Right lobe of liver (tissue), 6 donors: ENCODE measurements at regions not wholly inside any gene's neighbourhood (a gene's known extent, or its start where the extent isn't known, plus 50 kb on each side); places are given as distances from the start of the nearest gene placed in this dataset.

Source experiments
- ATAC-seq, 4 donors: fragments of 200-7000 bp; cut with Tn5 transposase; one replicate each; pipeline ENCODE4 v1.9.1; 2020; ENCODE audit warnings: mild to moderate bottlenecking in 4 of 4, moderate library complexity in 4 of 4
- DNase-seq, 3 donors: peaks; one replicate each; pipeline ENCODE4 v3.0.0-alpha.2; 2020
- H3K27ac ChIP-seq, 3 donors: fragments of 200-600 bp; one replicate each; pipeline ENCODE4 v1.8.0; 2022
- H3K27me3 ChIP-seq, 2 donors: fragments of 200-600 bp; one replicate each; pipeline ENCODE4 v1.8.0; 2022
- H3K36me3 ChIP-seq, 4 donors: fragments of 200-600 bp; sonication (generic) in 1 of 4; one replicate each; pipeline versions ENCODE4 v1.5.1 to v1.8.0; 2017 to 2022; ENCODE audit warnings: control low read depth in 1 of 4
- H3K4me1 ChIP-seq, 4 donors: fragments of 200-600 bp; sonication (generic) in 1 of 4; one replicate each; pipeline versions ENCODE4 v1.5.1 to v1.8.0; 2017 to 2022; ENCODE audit warnings: control low read depth in 1 of 4
- H3K4me3 ChIP-seq, 3 donors: fragments of 200-600 bp; one replicate each; pipeline ENCODE4 v1.8.0; 2022
- H3K9me3 ChIP-seq, 4 donors: fragments of 200-600 bp; sonication (generic) in 1 of 4; one replicate each; pipeline versions ENCODE4 v1.5.1 to v1.8.0; 2017 to 2022; ENCODE audit warnings: control low read depth in 1 of 4
- CTCF ChIP-seq, 4 donors: fragments of 200-600 bp in 3 of 4; fragments of 450-650 bp in 1 of 4; IDR thresholded peaks; one replicate each; pipeline versions ENCODE4 v1.5.1 to v1.8.0; 2016 to 2022; ENCODE audit warnings: antibody characterized with exemption in 4 of 4, mild to moderate bottlenecking in 2 of 4
- POLR2A ChIP-seq: fragments of 450-650 bp; IDR thresholded peaks from one replicate; pipeline ENCODE4 v1.6.1; 2017; ENCODE audit warnings: antibody characterized with exemption, mild to moderate bottlenecking
- WGBS: methylation state at CpG from one replicate; pipeline ENCODE4 v1.1.6; 2018; ENCODE audit warnings: low coverage, low lambda C conversion rate; ENCODE audit not compliant: insufficient coverage; ENCODE audit errors: missing lambda C conversion rate; 5-methylcytosine and 5-hydroxymethylcytosine counted together
- intact Hi-C, 2 donors: fragments of 100-400 bp; cut with DNase I; formaldehyde crosslinking; loops; one replicate each; pipeline versions ENCODE4 v1.11.2 to v1.14.1; 2022
- donor health status: DM: no; HTN: yes; CAD: no.
- donor health status: DM: no; HTN: no; CAD: no.
- donor health status: DM: no; HTN: no; CAD: no.
- donor health status: DM: no; HTN: yes; CAD: no.
- donor health status: DM: no; HTN: yes; CAD: no.

GRCh38 chr5:174172152-174172551 is 126.6 kb downstream of the NSG2 start:
- ATAC-seq (no peak), DNase-seq (no peak)
- no peak overlapping the region for H3K27ac ChIP-seq
- peaks cover 0 to 3% (median 0%) of the 10 kb centered on the region in 4 donors for H3K9me3 ChIP-seq
- peaks cover 0 to 24% (median 7%) of the 10 kb centered on the region in 4 donors for H3K4me1 ChIP-seq
- intact Hi-C loops = no loop called here
- no peaks in the 10 kb centered on the region for H3K27me3 ChIP-seq
- 40% methylated on average over 4 of the region's 5 CpGs for WGBS
- no peak overlapping the region for H3K4me3 ChIP-seq
- no peak for TF ChIP-seq CTCF (IDR thresholded peaks at IDR 0.05)
- no peak for TF ChIP-seq POLR2A
- no peaks in the 10 kb centered on the region for H3K36me3 ChIP-seq

- WGBS = 51% methylated on average over 4 of the region's 4 CpGs
- no peaks in the 10 kb centered on the region for H3K36me3 ChIP-seq
- H3K27me3 ChIP-seq = no peaks in the 10 kb centered on the region
- H3K4me1 ChIP-seq = peaks cover 0 to 24% (median 7%) of the 10 kb centered on the region in 4 donors
- DNase-seq (no peak), ATAC-seq (no peak)
- H3K9me3 ChIP-seq = peaks cover 0 to 3% (median 0%) of the 10 kb centered on the region in 4 donors
- intact Hi-C loops = no loop called here
- no peak overlapping the region for H3K27ac ChIP-seq
- TF ChIP-seq POLR2A (no peak), CTCF (IDR thresholded peaks at IDR 0.05) (no peak)
- no peak overlapping the region for H3K4me3 ChIP-seq
These were observed 127.1 kb downstream of the NSG2 start for GRCh38 chr5:174172566-174172965.

- intact Hi-C loops = no loop called here
- Histone ChIP-seq H3K9me3 (peaks cover 0 to under 1% (median 0%) of the 10 kb centered on the region in 4 donors), H3K36me3 (no peaks in the 10 kb centered on the region), H3K4me3 (no peak overlapping the region), H3K27ac (peak overlapping the region in 1 of 3 donors; percentile 16), H3K4me1 (peaks cover 0 to 24% (median 7%) of the 10 kb centered on the region in 4 donors), H3K27me3 (no peaks in the 10 kb centered on the region)
- 36% methylated on average over 6 of the region's 6 CpGs for WGBS
- TF ChIP-seq CTCF (IDR thresholded peaks at IDR 0.05) (no peak), POLR2A (no peak)
- ATAC-seq = peak; percentile 89 to 95 (median 92)
- peak; percentile 48 to 94 (median 90) for DNase-seq
These were observed 128.3 kb downstream of the NSG2 start for GRCh38 chr5:174173766-174174165.

- 25% methylated on average over 10 of the region's 12 CpGs for WGBS
- intact Hi-C loops = no loop called here
- DNase-seq = no peak
- no peaks in the 10 kb centered on the region for H3K27me3 ChIP-seq
- TF ChIP-seq POLR2A (no peak), CTCF (IDR thresholded peaks at IDR 0.05) (no peak)
- H3K4me3 ChIP-seq = peak overlapping the region in 1 of 3 donors; percentile 19
- peak in 3 of 4 donors; percentile 6 to 47 (median 38) for ATAC-seq
- H3K36me3 ChIP-seq = no peaks in the 10 kb centered on the region
- peaks cover 0 to 24% (median 7%) of the 10 kb centered on the region in 4 donors for H3K4me1 ChIP-seq
- peak overlapping the region in 1 of 3 donors; percentile 30 for H3K27ac ChIP-seq
- no peaks in the 10 kb centered on the region for H3K9me3 ChIP-seq
These were observed 130.3 kb downstream of the NSG2 start for GRCh38 chr5:174175716-174176268.
